Cardiac fibroblast (primary cell): ENCODE measurements at regions not wholly inside any gene's neighbourhood (a gene's known extent, or its start where the extent isn't known, plus 50 kb on each side); places are given as distances from the start of the nearest gene placed in this dataset.

ENCODE experiments used
- DNase-seq, 2 donors: peaks; one replicate each; pipeline versions ENCODE4 v3.0.0 to v3.0.0-alpha.2; 2010; ENCODE audit warnings: low read depth in 2 of 2
- H3K4me3 ChIP-seq, 2 donors: replicated peaks in 1 of 2; 1 replicate in 1 of 2; 2 replicates in 1 of 2; pipeline ENCODE4 v1.5.1; 2011; ENCODE audit warnings: low read depth in 2 of 2, low read length in 2 of 2, mild to moderate bottlenecking in 2 of 2, moderate library complexity in 1 of 2
- CTCF ChIP-seq: IDR thresholded peaks from one replicate; pipeline ENCODE4 v1.5.1; 2011; ENCODE audit warnings: low read depth, mild to moderate bottlenecking, low read length, inconsistent platforms

- H3K4me3 ChIP-seq = no peak overlapping the region
- TF ChIP-seq CTCF = no peak
- DNase-seq = peak in 1 of 2 donors; percentile 1
These were observed 162.0 kb upstream of the GATB start for GRCh38 chr4:151922811-151923210.

GRCh38 chr4:151922306-151922705 is 161.5 kb upstream of the GATB start:
- DNase-seq = peak in 1 of 2 donors; percentile 19
- no peak for TF ChIP-seq CTCF
- no peak overlapping the region for H3K4me3 ChIP-seq

GRCh38 chr4:151921811-151922210 is 161.0 kb upstream of the GATB start:
- H3K4me3 ChIP-seq = no peak overlapping the region
- TF ChIP-seq CTCF = no peak
- DNase-seq = peak; percentile 2 to 59

GRCh38 chr4:151921386-151921785 is 160.6 kb upstream of the GATB start:
- H3K4me3 ChIP-seq = no peak overlapping the region
- DNase-seq = peak; percentile 52 to 60
- no peak for TF ChIP-seq CTCF

GRCh38 chr4:151917145-151917734 is 156.4 kb upstream of the GATB start:
- no peak for DNase-seq
- no peak overlapping the region for H3K4me3 ChIP-seq
- TF ChIP-seq CTCF = no peak

- TF ChIP-seq CTCF = no peak
- no peak overlapping the region for H3K4me3 ChIP-seq
- DNase-seq = no peak
These were observed 151.8 kb upstream of the GATB start for GRCh38 chr4:151912632-151913031.

- H3K4me3 ChIP-seq = no peak overlapping the region
- TF ChIP-seq CTCF = no peak
- DNase-seq = no peak
These were observed 151.2 kb upstream of the GATB start for GRCh38 chr4:151911970-151912369.
